GM10266 (cell line): ENCODE measurements at regions not wholly inside any gene's neighbourhood (a gene's known extent, or its start where the extent isn't known, plus 50 kb on each side); places are given as distances from the start of the nearest gene placed in this dataset.
"Not testable (repeated sequence)": the region's sequence is repeated elsewhere in the genome, so short reads cannot be mapped to it uniquely, and the experiment has no call there.

Source experiments
- DNase-seq: peaks from one replicate; pipeline ENCODE4 v3.0.0; 2012; ENCODE audit errors: extremely low spot score
- TF ChIP-seq, protein P1 (sequence below): IDR thresholded peaks from 2 replicates; pipeline ENCODE4 v1.5.1; 2012; ENCODE audit warnings: mild to moderate bottlenecking, low read depth; ENCODE audit not compliant: control insufficient read depth, insufficient read depth; ENCODE audit errors: missing control alignments

DNA sequence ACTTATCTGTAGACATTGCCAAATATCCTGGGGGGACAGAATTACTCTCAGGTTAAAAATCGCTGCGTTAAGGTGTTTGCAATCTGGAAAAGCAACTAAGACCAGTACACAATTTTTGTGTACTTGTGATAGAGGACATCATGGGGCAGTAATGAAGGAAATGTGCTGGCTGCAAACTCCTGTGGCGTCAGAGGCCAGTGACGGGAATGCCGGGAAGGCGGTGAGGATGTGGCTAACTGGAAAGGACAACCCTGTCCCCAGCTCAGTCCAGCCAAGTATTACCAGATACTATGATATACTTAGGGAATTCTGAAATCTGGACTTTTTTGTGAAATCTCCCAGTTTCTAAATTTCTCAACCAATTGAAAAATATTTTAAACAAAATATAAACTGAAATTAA is 103.1 kb upstream of the NANOS1 start:
- TF ChIP-seq, protein P1, sequence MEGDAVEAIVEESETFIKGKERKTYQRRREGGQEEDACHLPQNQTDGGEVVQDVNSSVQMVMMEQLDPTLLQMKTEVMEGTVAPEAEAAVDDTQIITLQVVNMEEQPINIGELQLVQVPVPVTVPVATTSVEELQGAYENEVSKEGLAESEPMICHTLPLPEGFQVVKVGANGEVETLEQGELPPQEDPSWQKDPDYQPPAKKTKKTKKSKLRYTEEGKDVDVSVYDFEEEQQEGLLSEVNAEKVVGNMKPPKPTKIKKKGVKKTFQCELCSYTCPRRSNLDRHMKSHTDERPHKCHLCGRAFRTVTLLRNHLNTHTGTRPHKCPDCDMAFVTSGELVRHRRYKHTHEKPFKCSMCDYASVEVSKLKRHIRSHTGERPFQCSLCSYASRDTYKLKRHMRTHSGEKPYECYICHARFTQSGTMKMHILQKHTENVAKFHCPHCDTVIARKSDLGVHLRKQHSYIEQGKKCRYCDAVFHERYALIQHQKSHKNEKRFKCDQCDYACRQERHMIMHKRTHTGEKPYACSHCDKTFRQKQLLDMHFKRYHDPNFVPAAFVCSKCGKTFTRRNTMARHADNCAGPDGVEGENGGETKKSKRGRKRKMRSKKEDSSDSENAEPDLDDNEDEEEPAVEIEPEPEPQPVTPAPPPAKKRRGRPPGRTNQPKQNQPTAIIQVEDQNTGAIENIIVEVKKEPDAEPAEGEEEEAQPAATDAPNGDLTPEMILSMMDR: no peak
- no peak for DNase-seq

GRCh38 chr10:118926903-118927302 is 102.6 kb upstream of the NANOS1 start:
- TF ChIP-seq, protein P1: no peak
- no peak for DNase-seq

DNA sequence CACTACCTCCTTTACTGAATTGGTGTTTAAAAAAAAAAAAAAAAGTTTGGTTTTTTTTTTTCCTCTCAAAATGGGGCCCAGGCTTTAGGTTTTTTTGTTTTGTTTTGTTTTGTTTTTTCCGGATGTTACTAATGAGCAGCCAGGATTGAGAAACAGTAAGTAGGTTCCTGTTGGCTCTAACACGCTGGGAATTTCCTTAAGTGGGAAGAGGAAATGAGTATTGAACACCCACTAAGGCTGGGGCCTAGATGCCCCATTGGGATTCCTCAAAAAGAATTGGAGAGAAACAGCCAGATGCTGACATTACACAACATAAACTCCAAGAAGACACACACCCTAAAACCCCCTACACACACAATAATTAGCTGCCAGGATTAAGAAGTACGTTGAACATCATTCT is 102.2 kb upstream of the NANOS1 start:
- no peak for DNase-seq
- TF ChIP-seq, protein P1: no peak

GRCh38 chr10:118930614-118931013 is 98.9 kb upstream of the NANOS1 start:
- DNase-seq: no peak
- TF ChIP-seq, protein P1: no peak

GRCh38 chr10:118931436-118931835 is 98.1 kb upstream of the NANOS1 start:
- DNase-seq: no peak
- TF ChIP-seq, protein P1: no peak

GRCh38 chr10:118932154-118932553 is 97.4 kb upstream of the NANOS1 start:
- DNase-seq: not testable (repeated sequence)

DNA sequence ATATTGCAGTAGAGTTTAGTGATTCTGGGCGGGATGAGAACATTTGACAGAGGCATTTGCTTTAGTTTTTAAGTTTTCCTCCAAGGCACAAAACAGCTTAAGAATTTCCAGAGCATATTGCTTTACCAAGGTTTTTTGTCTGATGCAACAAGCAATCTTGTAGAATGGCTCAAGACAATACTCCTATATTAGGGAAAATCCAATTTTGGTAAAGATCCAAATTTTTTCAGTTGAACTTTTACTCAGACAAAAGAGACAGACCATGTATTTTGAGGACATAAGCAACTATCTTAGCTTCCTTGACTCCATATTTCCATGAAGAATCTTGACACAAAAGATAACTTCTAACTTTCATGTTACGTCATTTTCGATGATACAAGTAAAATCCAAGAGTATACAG is 92.3 kb upstream of the NANOS1 start:
- DNase-seq: no peak
- TF ChIP-seq, protein P1: no peak
